Trophoblast cell (in vitro differentiated cells and primary cell): ENCODE measurements at regions not wholly inside any gene's neighbourhood (a gene's known extent, or its start where the extent isn't known, plus 50 kb on each side); places are given as distances from the start of the nearest gene placed in this dataset.
A peak's percentile ranks its signal among the peaks of the same experiment; 100 is the strongest.

Experiments
- DNase-seq, 2 donors: peaks; one replicate each; pipeline ENCODE4 v3.0.0-alpha.2; 2016
- H2AFZ ChIP-seq: 2 replicates; pipeline ENCODE4 v1.6.1; 2013; ENCODE audit warnings: low read length, moderate library complexity, mild to moderate bottlenecking; ENCODE audit not compliant: insufficient read depth, poor library complexity
- H2AK5ac ChIP-seq: 2 replicates; pipeline ENCODE4 v1.6.1; 2013; ENCODE audit warnings: mild to moderate bottlenecking, low read length
- H2BK120ac ChIP-seq: 2 replicates; pipeline ENCODE4 v1.6.1; 2013; ENCODE audit warnings: low read length, mild to moderate bottlenecking, moderate library complexity; ENCODE audit not compliant: insufficient read depth, poor library complexity
- H2BK12ac ChIP-seq: 2 replicates; pipeline ENCODE4 v1.6.1; 2013; ENCODE audit warnings: mild to moderate bottlenecking, low read length, moderate library complexity
- H2BK5ac ChIP-seq: 2 replicates; pipeline ENCODE4 v1.6.1; 2013; ENCODE audit warnings: low read length, low read depth, moderate library complexity, mild to moderate bottlenecking; ENCODE audit not compliant: poor library complexity
- H3K14ac ChIP-seq: 2 replicates; pipeline ENCODE4 v1.6.1; 2013; ENCODE audit warnings: mild to moderate bottlenecking, low read length
- H3K18ac ChIP-seq: 2 replicates; pipeline ENCODE4 v1.6.1; 2013; ENCODE audit warnings: mild to moderate bottlenecking, low read length
- H3K23ac ChIP-seq: 2 replicates; pipeline ENCODE4 v1.6.1; 2013; ENCODE audit warnings: low read length
- H3K27ac ChIP-seq: 2 replicates; pipeline ENCODE4 v1.5.1; 2013; ENCODE audit warnings: low read depth, mild to moderate bottlenecking, inconsistent platforms, low read length, moderate library complexity
- H3K27me3 ChIP-seq: 2 replicates; pipeline ENCODE4 v1.6.1; 2013; ENCODE audit warnings: inconsistent platforms, mild to moderate bottlenecking, low read length, moderate library complexity; ENCODE audit not compliant: insufficient read depth
- H3K36me3 ChIP-seq, 2 experiments: 1 replicate in 1 of 2; 2 replicates in 1 of 2; pipeline ENCODE4 v1.6.1; 2013; ENCODE audit warnings: low read length in 2 of 2, mild to moderate bottlenecking in 2 of 2, moderate library complexity in 1 of 2; ENCODE audit not compliant: insufficient read depth in 2 of 2, control insufficient read depth in 1 of 2
- H3K4ac ChIP-seq: 2 replicates; pipeline ENCODE4 v1.6.1; 2013; ENCODE audit warnings: low read depth, mild to moderate bottlenecking, low read length, moderate library complexity
- H3K4me1 ChIP-seq, 2 experiments: 1 replicate in 1 of 2; 2 replicates in 1 of 2; pipeline ENCODE4 v1.6.1; 2013; ENCODE audit warnings: low read length in 2 of 2, mild to moderate bottlenecking in 2 of 2, moderate library complexity in 1 of 2; ENCODE audit not compliant: insufficient read depth in 2 of 2, control insufficient read depth in 1 of 2
- H3K4me2 ChIP-seq: 2 replicates; pipeline ENCODE4 v1.6.1; 2013; ENCODE audit warnings: inconsistent platforms, mild to moderate bottlenecking, low read length, moderate library complexity
- H3K4me3 ChIP-seq: 2 replicates; pipeline ENCODE4 v1.5.1; 2013; ENCODE audit warnings: mild to moderate bottlenecking, low read depth, low read length, inconsistent platforms
- H3K79me1 ChIP-seq: one replicate; pipeline ENCODE4 v1.6.1; 2013; ENCODE audit warnings: low read length
- H3K79me2 ChIP-seq: 2 replicates; pipeline ENCODE4 v1.6.1; 2013; ENCODE audit warnings: low read length, mild to moderate bottlenecking; ENCODE audit not compliant: control insufficient read depth, insufficient read depth, poor library complexity
- H3K9ac ChIP-seq: 2 replicates; pipeline ENCODE4 v1.6.1; 2013; ENCODE audit warnings: mild to moderate bottlenecking, low read length
- H3K9me3 ChIP-seq: 2 replicates; pipeline ENCODE4 v1.6.1; 2013; ENCODE audit warnings: low read depth, mild to moderate bottlenecking, control low read depth, inconsistent platforms, low read length; ENCODE audit not compliant: insufficient read depth
- H4K12ac ChIP-seq: 2 replicates; pipeline ENCODE4 v1.6.1; 2013; ENCODE audit warnings: low read depth, mild to moderate bottlenecking, low read length, moderate library complexity
- H4K8ac ChIP-seq: 2 replicates; pipeline ENCODE4 v1.6.1; 2013; ENCODE audit warnings: low read depth, mild to moderate bottlenecking, low read length, moderate library complexity
- H4K91ac ChIP-seq: one replicate; pipeline ENCODE4 v1.6.1; 2013; ENCODE audit warnings: low read depth, mild to moderate bottlenecking, low read length, moderate library complexity
- WGBS: extraction: QIAGEN DNeasy Blood & Tissue Kit; methylation state at CpG from one replicate; pipeline ENCODE4 v1.1.7; 2013; ENCODE audit warnings: missing lambda C conversion rate; ENCODE audit not compliant: insufficient read length, insufficient coverage; ENCODE audit errors: extremely low coverage; 5-methylcytosine and 5-hydroxymethylcytosine counted together

DNA sequence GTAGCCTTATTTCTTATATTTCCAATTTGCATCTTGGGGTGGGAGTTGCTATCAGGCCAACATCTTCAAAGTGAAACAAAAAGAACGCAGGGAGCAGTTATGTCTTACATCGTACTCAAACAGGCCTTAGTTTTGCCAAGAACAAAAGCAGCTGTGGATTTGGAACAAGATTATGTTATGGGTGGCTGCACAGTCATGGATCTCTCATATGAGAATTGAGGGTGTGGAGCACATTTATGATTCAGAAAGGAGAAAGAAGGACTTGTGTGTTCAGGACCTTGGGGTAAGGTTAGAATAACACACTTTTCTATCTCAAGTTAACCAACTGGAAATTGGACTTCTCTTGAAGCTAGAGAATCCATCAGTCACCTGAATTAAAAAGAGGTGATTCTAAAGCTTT lies 259.9 kb downstream of the FOXA2 start:
- no peak for DNase-seq
- Histone ChIP-seq H4K8ac (no peak overlapping the region), H3K36me3 (no peaks in the 10 kb centered on the region), H2AFZ (no peak overlapping the region), H3K14ac (no peak overlapping the region), H3K79me2 (no peaks in the 10 kb centered on the region), H2BK5ac (no peak overlapping the region), H3K9me3 (no peaks in the 10 kb centered on the region), H2BK120ac (no peak overlapping the region), H2AK5ac (no peak overlapping the region), H3K9ac (no peak overlapping the region), H3K18ac (no peak overlapping the region), H3K23ac (no peak overlapping the region), H3K79me1 (no peaks in the 10 kb centered on the region), H3K4me2 (no peak overlapping the region), H2BK12ac (no peak overlapping the region), H4K12ac (no peak overlapping the region), H3K4me3 (no peak overlapping the region), H3K4me1 (no peaks in the 10 kb centered on the region), H4K91ac (no peak overlapping the region), H3K27ac (no peak overlapping the region), H3K4ac (no peak overlapping the region), H3K27me3 (no peaks in the 10 kb centered on the region)
- no CpG with 5 or more reads among the region's 2 CpGs for whole genome bisulfite sequencing

DNA sequence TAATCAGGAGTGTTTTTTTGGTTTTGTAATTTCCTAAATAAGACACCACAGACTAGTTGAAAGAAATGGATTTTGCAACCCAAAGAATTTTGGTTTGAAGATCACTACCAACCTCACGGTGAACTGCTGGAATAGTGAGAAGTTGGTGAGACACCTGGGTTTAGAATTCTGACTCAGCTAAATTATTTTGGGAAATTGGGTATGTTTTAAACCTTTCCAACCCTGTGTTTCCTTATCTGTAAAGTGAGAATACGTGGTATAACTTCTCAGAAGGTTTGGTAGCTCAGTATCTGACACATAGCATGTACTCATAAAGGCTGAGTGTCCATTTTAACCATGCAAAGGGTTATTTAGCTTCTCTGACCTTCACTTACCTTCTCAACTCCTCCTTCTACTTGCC lies 261.9 kb downstream of the FOXA2 start:
- Histone ChIP-seq H3K23ac (no peak overlapping the region), H2BK12ac (no peak overlapping the region), H3K18ac (no peak overlapping the region), H3K27me3 (no peaks in the 10 kb centered on the region), H3K4me3 (no peak overlapping the region), H3K79me2 (no peaks in the 10 kb centered on the region), H3K9ac (no peak overlapping the region), H2AK5ac (no peak overlapping the region), H3K79me1 (no peaks in the 10 kb centered on the region), H4K91ac (no peak overlapping the region), H3K36me3 (no peaks in the 10 kb centered on the region), H4K12ac (no peak overlapping the region), H2AFZ (no peak overlapping the region), H3K9me3 (no peaks in the 10 kb centered on the region), H3K4me1 (no peaks in the 10 kb centered on the region), H2BK5ac (no peak overlapping the region), H2BK120ac (no peak overlapping the region), H4K8ac (no peak overlapping the region), H3K27ac (no peak overlapping the region), H3K14ac (no peak overlapping the region), H3K4me2 (no peak overlapping the region), H3K4ac (no peak overlapping the region)
- WGBS, result no CpG with 5 or more reads among the region's 2 CpGs
- no peak for DNase-seq

DNA sequence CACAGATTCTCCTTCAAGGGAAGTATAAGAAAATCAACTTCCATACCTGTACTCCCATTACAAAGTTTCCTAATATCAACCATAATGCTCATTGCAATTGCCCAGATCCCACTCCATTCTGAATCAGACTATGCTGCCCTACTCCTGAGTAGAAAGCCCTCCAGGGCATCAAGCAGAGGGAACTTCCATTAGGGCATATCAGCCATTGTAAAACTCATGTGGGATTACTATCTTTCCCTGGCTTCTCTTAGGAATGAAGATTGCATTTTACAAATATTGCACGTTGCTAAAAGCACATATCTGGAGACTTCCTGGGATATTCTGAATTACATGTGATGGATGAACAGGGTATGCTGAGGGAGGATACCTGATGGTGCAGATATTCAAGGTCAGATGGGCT lies 263.2 kb downstream of the FOXA2 start:
- Histone ChIP-seq H4K8ac (no peak overlapping the region), H3K27me3 (no peaks in the 10 kb centered on the region), H3K36me3 (no peaks in the 10 kb centered on the region), H4K12ac (no peak overlapping the region), H3K9ac (no peak overlapping the region), H2BK120ac (no peak overlapping the region), H3K27ac (no peak overlapping the region), H3K4me2 (no peak overlapping the region), H2AK5ac (no peak overlapping the region), H3K79me2 (no peaks in the 10 kb centered on the region), H2BK12ac (no peak overlapping the region), H3K14ac (no peak overlapping the region), H3K23ac (no peak overlapping the region), H4K91ac (no peak overlapping the region), H3K4ac (no peak overlapping the region), H3K4me1 (no peaks in the 10 kb centered on the region), H3K18ac (no peak overlapping the region), H3K4me3 (no peak overlapping the region), H3K9me3 (no peaks in the 10 kb centered on the region), H2AFZ (no peak overlapping the region), H2BK5ac (no peak overlapping the region), H3K79me1 (no peaks in the 10 kb centered on the region)
- no CpG with 5 or more reads among the region's 1 CpG for WGBS
- DNase-seq, result peak; percentile 74 to 80

DNA sequence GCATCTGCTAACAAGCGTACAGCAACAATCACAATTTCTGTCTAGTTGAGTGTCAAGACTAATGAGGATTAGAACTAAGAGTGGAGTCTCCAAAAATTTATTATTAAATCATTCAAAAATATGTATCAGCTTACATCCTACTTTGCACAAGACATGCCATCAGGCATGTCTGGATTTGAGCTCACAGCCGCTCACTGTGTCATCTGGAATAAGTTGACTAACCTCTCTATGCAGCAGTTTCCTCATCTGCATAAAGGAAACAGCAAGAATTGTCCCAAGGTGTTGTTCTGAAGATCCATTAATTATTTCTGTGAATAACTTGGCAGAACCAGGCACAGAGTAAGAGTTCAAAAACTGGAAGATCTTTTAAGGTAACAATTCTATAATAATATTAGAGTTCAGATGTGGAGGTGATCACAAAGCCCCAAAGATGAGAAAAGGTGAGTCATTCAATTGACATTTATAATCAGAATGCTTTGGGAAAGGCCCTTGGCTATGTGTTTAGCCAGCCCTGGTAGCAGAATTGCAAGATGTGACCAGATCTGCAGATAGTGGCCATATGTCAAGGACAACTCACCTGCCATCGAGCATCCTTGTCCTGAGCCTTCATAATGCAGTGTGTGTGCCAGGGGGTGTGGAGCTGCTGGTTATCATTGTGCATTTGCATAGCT lies 264.0 kb downstream of the FOXA2 start:
- H3K4me1 ChIP-seq, result no peaks in the 10 kb centered on the region
- H3K4me3 ChIP-seq, result no peak overlapping the region
- no peak overlapping the region for H2BK5ac ChIP-seq
- no peak overlapping the region for H2BK12ac ChIP-seq
- no peak overlapping the region for H3K23ac ChIP-seq
- no peak overlapping the region for H4K8ac ChIP-seq
- no peak overlapping the region for H3K9ac ChIP-seq
- H3K14ac ChIP-seq, result no peak overlapping the region
- DNase-seq, result no peak
- no peak overlapping the region for H3K27ac ChIP-seq
- H4K91ac ChIP-seq, result no peak overlapping the region
- no peak overlapping the region for H3K18ac ChIP-seq
- H2AFZ ChIP-seq, result no peak overlapping the region
- no peak overlapping the region for H3K4me2 ChIP-seq
- H3K9me3 ChIP-seq, result peaks cover 3% of the 10 kb centered on the region
- H2BK120ac ChIP-seq, result no peak overlapping the region
- WGBS, result no CpG with 5 or more reads among the region's 3 CpGs
- no peak overlapping the region for H3K4ac ChIP-seq
- H2AK5ac ChIP-seq, result no peak overlapping the region
- H3K79me2 ChIP-seq, result no peaks in the 10 kb centered on the region
- H4K12ac ChIP-seq, result no peak overlapping the region
- no peaks in the 10 kb centered on the region for H3K79me1 ChIP-seq
- no peaks in the 10 kb centered on the region for H3K27me3 ChIP-seq
- H3K36me3 ChIP-seq, result no peaks in the 10 kb centered on the region
